Muscle layer of duodenum (tissue), 2 donors: ENCODE measurements at regions not wholly inside any gene's neighbourhood (a gene's known extent, or its start where the extent isn't known, plus 50 kb on each side); places are given as distances from the start of the nearest gene placed in this dataset.

Experiments
- H3K27ac ChIP-seq: one replicate; pipeline ENCODE4 v1.7.0; 2013; ENCODE audit warnings: mild to moderate bottlenecking, low read length
- H3K27me3 ChIP-seq: one replicate; pipeline ENCODE4 v1.7.0; 2013; ENCODE audit warnings: low read depth, mild to moderate bottlenecking, control low read depth, low read length
- H3K36me3 ChIP-seq, 2 donors: one replicate each; pipeline ENCODE4 v1.7.0; 2013; ENCODE audit warnings: low read length in 2 of 2, control low read depth in 1 of 2, mild to moderate bottlenecking in 1 of 2; ENCODE audit not compliant: insufficient read depth in 2 of 2, control insufficient read depth in 1 of 2
- H3K4me1 ChIP-seq, 2 donors: one replicate each; pipeline ENCODE4 v1.7.0; 2013; ENCODE audit warnings: low read length in 2 of 2, mild to moderate bottlenecking in 2 of 2, control low read depth in 1 of 2, moderate library complexity in 1 of 2; ENCODE audit not compliant: insufficient read depth in 2 of 2, control insufficient read depth in 1 of 2
- H3K4me3 ChIP-seq, 2 donors: one replicate each; pipeline ENCODE4 v1.7.0; 2013; ENCODE audit warnings: low read length in 2 of 2, low read depth in 1 of 2, mild to moderate bottlenecking in 1 of 2
- H3K9me3 ChIP-seq, 2 donors: one replicate each; pipeline ENCODE4 v1.7.0; 2013; ENCODE audit warnings: low read length in 2 of 2, control low read depth in 1 of 2, mild to moderate bottlenecking in 1 of 2; ENCODE audit not compliant: control insufficient read depth in 1 of 2
- donor health status: healthy.

DNA sequence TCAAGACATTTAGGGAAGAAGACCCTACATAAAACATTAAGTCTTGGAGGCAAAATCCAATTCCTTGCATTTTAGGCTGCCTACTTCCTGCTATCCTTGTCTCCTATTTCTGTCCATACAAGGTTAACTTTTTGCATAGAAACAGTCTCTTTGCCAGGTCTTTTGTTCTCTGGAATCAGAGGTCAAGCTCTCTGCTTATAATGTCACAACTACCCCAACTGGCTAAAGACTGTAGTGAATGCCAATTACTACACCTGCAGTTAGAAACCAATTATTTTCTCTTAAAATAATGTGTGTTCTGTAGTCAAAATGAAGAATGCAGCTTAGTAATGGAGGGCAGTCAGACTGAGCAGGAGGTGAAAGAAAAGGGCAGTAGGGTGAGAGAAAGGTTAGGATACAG is 856.2 kb downstream of the TUSC7 start:
- H3K4me3 ChIP-seq = no peak overlapping the region
- H3K4me1 ChIP-seq = peaks cover 0 to 5% of the 10 kb centered on the region in 2 donors
- no peaks in the 10 kb centered on the region for H3K27me3 ChIP-seq
- no peaks in the 10 kb centered on the region for H3K36me3 ChIP-seq
- no peak overlapping the region for H3K27ac ChIP-seq
- no peaks in the 10 kb centered on the region for H3K9me3 ChIP-seq

DNA sequence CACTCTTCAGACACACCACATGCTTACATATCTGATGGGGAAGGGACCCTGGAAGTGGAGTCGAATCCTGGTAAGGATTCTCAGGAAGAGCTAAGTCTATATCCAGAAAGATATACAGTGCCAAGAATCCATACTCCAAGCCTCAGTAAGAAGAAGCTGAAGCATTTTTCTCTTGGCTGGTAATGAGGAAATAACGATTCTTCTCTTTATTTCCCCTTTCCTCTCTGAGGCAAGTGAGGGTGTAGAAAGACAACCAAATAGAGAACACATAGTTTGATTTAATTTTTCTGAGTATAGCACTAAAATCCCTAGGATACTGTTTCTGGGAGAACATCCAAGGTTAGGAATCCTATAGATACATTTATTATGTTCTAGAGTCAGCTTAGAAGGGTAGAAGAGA is 857.3 kb downstream of the TUSC7 start:
- Histone ChIP-seq H3K27ac (no peak overlapping the region), H3K4me1 (peaks cover 0 to 5% of the 10 kb centered on the region in 2 donors), H3K4me3 (no peak overlapping the region), H3K36me3 (no peaks in the 10 kb centered on the region), H3K27me3 (no peaks in the 10 kb centered on the region), H3K9me3 (no peaks in the 10 kb centered on the region)

DNA sequence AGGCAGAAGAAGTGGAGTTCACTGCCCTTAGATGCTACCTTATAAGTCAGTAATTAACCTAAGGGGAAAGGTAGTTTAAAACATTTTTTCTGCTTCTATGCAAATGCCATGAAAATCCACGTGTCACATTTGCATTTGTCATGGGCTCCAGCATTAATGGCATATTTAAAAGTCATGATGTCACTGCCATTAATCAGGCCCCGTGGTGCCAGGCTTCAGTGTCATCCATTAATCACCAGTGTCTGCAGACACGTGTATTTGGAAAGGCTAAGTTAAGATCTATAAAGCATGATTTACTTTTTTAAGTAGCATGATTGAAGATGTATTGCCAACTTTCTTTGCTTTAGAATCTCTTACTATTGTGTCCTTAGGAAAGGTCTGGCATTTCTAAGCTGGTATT is 857.8 kb downstream of the TUSC7 start:
- H3K36me3 ChIP-seq = no peaks in the 10 kb centered on the region
- no peaks in the 10 kb centered on the region for H3K27me3 ChIP-seq
- no peaks in the 10 kb centered on the region for H3K9me3 ChIP-seq
- no peak overlapping the region for H3K27ac ChIP-seq
- peaks cover 0 to 5% of the 10 kb centered on the region in 2 donors for H3K4me1 ChIP-seq
- no peak overlapping the region for H3K4me3 ChIP-seq

DNA sequence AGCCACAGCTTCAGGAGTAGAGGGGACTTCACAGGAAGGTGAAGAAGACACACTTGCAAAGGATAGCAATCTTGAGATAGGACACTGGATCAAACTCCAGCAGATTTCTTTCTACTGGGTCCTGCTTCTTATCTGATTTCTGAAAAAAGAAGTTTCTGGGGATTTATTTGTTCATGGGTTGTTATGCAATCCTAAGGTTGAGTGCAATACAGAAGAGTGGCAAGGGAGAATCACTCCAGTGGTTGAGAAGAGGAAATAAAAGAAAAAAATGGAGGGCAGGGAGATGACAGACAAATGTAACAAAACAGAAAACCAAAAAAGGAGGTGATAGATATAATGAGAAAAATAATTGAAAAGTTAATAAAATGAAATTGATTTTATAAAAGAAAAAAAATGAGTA is 858.3 kb downstream of the TUSC7 start:
- H3K9me3 ChIP-seq = no peaks in the 10 kb centered on the region
- peaks cover 0 to 5% of the 10 kb centered on the region in 2 donors for H3K4me1 ChIP-seq
- no peak overlapping the region for H3K27ac ChIP-seq
- H3K36me3 ChIP-seq = no peaks in the 10 kb centered on the region
- H3K4me3 ChIP-seq = no peak overlapping the region
- H3K27me3 ChIP-seq = no peaks in the 10 kb centered on the region

DNA sequence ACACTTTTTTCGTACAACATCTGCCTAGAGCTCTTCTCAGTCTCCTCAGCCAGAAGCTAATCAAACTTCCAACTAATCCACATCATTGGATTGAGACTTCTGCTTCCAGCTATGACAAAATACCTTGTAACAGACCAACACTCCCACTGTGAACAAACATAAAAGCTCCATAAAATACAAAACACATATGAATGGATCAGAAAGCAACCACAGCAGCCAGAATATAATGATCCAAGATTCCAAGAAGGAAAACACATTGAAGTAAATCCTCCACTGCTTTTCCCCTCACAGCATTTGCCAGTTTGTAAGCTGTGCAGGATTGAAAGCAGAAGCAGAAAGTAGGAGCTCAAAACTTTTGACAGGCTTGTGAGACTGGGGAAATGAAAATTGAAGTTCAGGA is 863.2 kb downstream of the TUSC7 start:
- Histone ChIP-seq H3K9me3 (no peaks in the 10 kb centered on the region), H3K4me1 (no peaks in the 10 kb centered on the region), H3K27ac (no peak overlapping the region), H3K27me3 (no peaks in the 10 kb centered on the region), H3K4me3 (no peak overlapping the region), H3K36me3 (no peaks in the 10 kb centered on the region)

DNA sequence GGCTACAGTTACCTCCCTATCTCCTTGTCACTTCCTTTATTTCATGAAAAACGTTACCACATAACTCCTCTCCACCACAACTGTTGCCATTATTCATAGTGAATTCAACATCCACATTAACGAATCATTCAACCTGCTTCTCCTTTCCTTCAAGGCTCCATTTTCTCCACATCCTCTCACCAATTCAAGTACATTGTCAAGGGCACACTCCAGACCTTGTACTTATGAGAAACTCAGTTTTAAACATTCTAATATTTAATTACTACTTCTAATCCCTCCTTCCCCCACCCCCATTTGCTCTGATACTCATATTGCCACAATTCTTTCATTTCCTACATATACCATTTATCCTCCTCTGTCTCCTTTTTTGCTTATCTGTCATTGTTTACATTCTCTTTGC is 871.2 kb downstream of the TUSC7 start:
- Histone ChIP-seq H3K9me3 (no peaks in the 10 kb centered on the region), H3K4me3 (no peak overlapping the region), H3K4me1 (no peaks in the 10 kb centered on the region), H3K27ac (no peak overlapping the region), H3K36me3 (no peaks in the 10 kb centered on the region), H3K27me3 (no peaks in the 10 kb centered on the region)

DNA sequence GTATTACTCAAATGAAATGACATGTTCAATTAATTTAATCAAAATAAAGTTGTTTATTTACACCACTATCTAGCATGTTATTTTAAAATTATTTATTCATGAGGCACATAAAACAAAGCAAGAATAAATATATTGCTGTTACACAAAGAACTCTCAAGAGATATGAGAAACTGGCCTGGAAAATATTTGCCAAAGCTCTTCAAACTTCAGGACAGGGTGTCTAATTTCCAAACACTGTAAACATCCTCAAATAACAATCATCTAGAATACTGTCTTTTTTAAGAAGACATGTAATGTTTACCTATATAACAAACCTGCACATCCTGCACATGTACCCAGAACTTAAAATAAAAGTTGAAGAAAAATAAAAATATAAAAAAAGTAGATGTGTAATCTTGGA is 876.6 kb downstream of the TUSC7 start:
- Histone ChIP-seq H3K27ac (no peak overlapping the region), H3K4me3 (no peak overlapping the region), H3K27me3 (no peaks in the 10 kb centered on the region), H3K4me1 (peaks cover 0 to 5% of the 10 kb centered on the region in 2 donors), H3K36me3 (no peaks in the 10 kb centered on the region), H3K9me3 (no peaks in the 10 kb centered on the region)

DNA sequence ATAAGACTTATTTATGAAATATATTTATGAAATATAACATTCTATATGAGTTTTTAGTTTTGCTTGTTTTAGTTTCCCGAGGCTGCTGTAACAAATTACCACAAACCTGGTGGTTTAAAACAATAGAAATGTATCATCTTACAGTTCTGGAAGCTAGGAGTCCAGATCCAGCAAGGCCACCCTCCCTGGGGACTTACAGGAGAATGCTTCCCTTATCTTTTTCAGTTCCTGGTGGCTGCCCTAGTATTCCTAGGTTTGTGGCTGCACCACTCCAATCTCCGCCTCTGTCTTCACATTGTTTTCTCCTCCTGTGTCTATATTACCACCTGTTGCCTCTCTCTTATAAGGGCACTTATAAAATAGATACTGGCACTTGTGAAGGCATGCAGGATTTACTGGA is 877.8 kb downstream of the TUSC7 start:
- no peaks in the 10 kb centered on the region for H3K27me3 ChIP-seq
- H3K9me3 ChIP-seq = no peaks in the 10 kb centered on the region
- no peak overlapping the region for H3K27ac ChIP-seq
- H3K4me1 ChIP-seq = peaks cover 0 to 5% of the 10 kb centered on the region in 2 donors
- H3K36me3 ChIP-seq = no peaks in the 10 kb centered on the region
- no peak overlapping the region for H3K4me3 ChIP-seq

DNA sequence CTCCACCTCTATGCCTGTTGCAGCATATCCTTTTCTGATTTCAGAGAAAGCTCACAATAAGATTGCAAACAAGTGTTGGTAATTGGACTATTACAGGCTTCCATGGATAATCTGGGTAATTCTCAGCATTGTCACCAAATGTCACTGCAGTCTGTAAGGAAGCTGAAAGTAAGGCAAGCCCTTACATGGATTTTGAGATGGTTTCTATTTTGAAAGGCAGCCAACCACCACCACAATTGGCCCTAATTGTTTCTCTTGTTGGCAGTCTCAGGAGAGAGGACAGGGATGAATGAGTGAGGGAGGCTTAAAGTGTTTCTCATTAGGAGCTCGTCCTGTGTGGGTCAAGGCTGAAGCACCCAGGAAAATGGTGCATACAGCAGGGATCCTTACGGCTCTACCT is 879.9 kb downstream of the TUSC7 start:
- no peaks in the 10 kb centered on the region for H3K9me3 ChIP-seq
- H3K36me3 ChIP-seq = no peaks in the 10 kb centered on the region
- peaks cover 0 to 5% of the 10 kb centered on the region in 2 donors for H3K4me1 ChIP-seq
- no peak overlapping the region for H3K27ac ChIP-seq
- no peak overlapping the region for H3K4me3 ChIP-seq
- H3K27me3 ChIP-seq = no peaks in the 10 kb centered on the region

DNA sequence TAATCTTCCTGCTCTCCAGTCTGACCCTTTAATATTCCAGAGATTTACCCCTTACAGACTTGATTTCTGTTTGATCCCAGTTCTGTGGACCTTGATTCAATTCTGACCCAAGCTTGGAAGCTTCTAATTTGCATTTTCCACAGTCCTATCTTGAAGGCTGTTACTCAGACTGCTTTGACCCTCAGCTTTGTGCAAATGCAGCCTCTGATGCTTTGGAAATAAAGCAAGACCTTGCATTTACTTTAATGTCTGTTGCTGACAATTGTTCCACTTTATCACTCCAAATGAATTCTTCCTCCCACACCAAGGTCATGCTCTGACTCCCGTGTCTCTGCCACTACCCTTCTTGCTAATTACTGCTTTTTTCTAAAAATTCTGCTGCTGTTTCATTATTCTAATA is 886.0 kb downstream of the TUSC7 start:
- Histone ChIP-seq H3K27ac (no peak overlapping the region), H3K9me3 (no peaks in the 10 kb centered on the region), H3K27me3 (no peaks in the 10 kb centered on the region), H3K4me1 (no peaks in the 10 kb centered on the region), H3K36me3 (no peaks in the 10 kb centered on the region), H3K4me3 (no peak overlapping the region)

DNA sequence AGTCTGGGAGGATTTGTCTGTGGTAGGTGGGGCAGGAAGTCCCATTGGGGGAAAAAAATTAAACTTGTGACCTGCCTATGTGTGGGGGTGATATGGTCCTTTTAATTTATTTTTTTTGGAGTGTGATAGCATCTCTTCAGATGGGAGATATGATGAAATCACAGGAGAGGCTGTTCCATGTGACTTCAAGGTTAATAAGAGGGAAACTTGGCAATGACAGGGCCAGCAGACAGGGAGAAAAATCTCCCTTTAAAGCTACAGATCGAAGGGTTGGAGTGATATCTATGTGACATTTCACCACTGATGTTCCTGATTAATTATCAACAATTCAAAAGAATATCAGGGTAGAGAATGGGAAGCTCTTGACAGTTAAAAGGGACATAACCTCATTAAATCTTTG is 886.9 kb downstream of the TUSC7 start:
- no peaks in the 10 kb centered on the region for H3K4me1 ChIP-seq
- H3K27me3 ChIP-seq = no peaks in the 10 kb centered on the region
- no peaks in the 10 kb centered on the region for H3K9me3 ChIP-seq
- no peak overlapping the region for H3K4me3 ChIP-seq
- no peaks in the 10 kb centered on the region for H3K36me3 ChIP-seq
- H3K27ac ChIP-seq = no peak overlapping the region

DNA sequence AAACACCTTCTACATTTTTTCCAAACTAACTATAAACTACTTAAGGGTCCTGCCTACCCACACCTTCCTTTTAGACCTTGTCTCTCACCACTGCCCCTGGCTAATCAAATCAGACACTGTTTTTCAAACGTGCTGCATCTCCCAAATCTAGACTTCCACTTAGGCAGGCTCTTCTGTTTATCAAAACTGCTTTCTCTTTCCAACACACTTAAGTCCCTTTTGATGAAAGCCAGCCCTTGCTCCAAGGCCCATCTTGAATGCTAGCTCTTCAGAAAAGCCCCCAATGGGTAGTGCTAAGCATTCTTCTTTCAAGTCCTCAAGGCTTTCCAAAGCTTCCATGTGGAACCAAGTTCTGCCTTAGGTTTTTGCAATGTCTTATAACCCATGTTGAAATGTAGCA is 888.3 kb downstream of the TUSC7 start:
- Histone ChIP-seq H3K4me1 (no peaks in the 10 kb centered on the region), H3K4me3 (no peak overlapping the region), H3K36me3 (no peaks in the 10 kb centered on the region), H3K9me3 (no peaks in the 10 kb centered on the region), H3K27ac (no peak overlapping the region), H3K27me3 (no peaks in the 10 kb centered on the region)
